HG03439 (cell line): ENCODE measurements at regions not wholly inside any gene's neighbourhood (a gene's known extent, or its start where the extent isn't known, plus 50 kb on each side); places are given as distances from the start of the nearest gene placed in this dataset.
"Not testable (repeated sequence)": the region's sequence is repeated elsewhere in the genome, so short reads cannot be mapped to it uniquely, and the experiment has no call there.

ENCODE experiments used
- ATAC-seq: cut with Tn5 transposase; IDR thresholded peaks from one replicate; pipeline ENCODE4 v1.9.1; 2021; ENCODE audit warnings: mild to moderate bottlenecking, moderate library complexity; ENCODE audit not compliant: unreplicated experiment

DNA sequence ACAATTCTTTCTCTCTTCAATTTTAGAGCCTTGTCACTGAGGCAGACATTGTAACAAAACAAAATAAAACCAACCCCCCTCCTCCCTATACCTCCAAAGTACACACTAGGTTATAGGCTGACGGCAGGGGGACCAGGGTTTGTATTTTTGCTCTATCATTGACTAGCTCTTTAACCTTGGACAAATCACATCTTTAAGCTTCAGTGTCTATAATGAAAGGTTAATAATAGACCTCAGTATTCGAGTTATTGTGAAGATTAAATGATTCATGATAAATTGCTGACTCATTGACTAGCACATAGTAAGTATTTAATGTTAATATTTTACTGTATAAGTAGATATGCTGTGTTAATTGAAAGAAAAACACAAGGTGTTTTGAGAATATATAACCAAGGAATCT lies 1267.6 kb upstream of the ADGRL2 start:
- no peak for ATAC-seq

- ATAC-seq: no peak
Observed at GRCh38 chr1:80531182-80531581, 1269.6 kb upstream of the ADGRL2 start.

- ATAC-seq: no peak
Observed at GRCh38 chr1:80529546-80529945, 1271.2 kb upstream of the ADGRL2 start.

GRCh38 chr1:80523861-80524260 lies 1276.9 kb upstream of the ADGRL2 start:
- ATAC-seq: no peak

DNA sequence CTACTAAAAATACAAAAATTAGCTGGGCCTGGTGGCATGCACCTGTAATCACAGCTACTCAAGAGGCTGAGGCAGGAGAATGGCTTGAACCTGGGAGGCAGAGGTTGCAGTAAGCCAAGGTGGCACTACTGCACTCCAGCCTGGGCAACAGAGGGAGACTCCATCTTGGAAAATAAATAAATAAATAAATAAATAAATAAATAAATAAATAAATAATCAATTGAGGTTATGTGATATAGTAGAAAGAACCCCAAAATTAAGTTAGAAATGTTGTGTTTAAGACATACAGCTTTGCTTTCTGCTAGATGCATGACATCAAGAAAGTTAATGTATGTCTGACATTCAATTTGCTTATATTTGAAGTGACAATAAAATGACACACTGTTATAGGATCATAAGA lies 1277.7 kb upstream of the ADGRL2 start:
- ATAC-seq: not testable (repeated sequence)

DNA sequence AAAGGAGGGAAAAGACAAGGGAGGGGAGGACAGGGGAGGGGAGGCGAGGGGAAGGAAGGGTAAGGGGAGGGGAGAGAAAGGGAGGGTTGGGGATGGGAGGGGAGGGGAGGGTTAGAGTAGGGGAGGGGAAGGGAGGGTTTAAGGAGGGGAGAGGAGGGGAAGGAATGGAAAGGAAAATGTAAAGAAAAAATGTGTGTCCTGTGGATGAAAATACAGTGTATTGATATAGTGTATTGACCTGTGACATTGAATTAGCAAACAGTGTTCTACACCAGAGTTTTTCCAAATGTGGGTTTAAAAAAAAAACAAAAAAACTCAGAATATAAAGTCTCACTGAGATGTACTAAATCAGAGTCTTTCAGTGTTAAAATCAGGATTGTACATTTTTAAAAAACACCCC lies 1279.8 kb upstream of the ADGRL2 start:
- no peak for ATAC-seq

DNA sequence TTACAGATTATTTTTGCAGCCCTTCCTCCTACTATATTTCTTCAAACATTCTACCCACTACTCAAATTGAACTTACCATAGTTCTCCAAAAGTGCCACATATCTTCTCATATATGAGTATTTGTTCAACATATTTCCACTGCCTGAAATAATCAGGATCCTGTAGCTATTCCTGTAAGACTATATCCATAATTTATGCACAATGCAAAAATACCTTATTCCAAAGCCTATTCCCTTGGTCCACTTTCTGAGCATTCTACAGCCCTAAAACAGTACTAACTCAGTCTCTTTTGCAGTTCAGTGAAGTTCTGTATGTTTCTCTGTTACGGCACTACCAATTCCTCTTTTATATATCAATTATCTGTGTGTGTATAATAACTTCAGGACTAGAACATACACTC lies 1283.7 kb upstream of the ADGRL2 start:
- ATAC-seq: no peak

DNA sequence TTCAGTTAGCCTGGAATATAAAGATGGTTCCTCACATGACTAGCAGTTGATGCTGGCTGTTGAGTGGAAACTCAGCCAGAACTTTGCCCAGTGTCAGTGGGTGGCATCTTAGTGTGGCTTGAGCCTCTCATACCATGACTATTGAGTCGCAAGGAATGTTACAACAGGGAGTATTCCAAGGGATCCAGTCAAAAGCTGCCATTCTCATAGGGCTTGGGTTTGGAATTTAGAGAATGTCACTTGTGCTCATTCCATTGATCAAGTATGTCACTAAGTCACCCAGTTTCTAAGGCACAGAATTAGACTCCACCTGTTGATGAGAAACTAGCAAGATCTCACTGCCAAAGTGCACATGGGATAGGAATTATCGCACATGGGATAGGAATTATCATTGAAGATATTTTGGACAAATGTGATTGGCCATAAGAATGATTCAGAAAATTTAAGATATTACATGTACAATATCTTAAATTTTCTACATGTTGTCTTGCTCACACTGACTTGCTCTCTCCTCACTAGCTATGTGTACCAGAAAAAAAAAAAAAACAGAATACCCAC lies 1290.7 kb upstream of the ADGRL2 start:
- no peak for ATAC-seq

DNA sequence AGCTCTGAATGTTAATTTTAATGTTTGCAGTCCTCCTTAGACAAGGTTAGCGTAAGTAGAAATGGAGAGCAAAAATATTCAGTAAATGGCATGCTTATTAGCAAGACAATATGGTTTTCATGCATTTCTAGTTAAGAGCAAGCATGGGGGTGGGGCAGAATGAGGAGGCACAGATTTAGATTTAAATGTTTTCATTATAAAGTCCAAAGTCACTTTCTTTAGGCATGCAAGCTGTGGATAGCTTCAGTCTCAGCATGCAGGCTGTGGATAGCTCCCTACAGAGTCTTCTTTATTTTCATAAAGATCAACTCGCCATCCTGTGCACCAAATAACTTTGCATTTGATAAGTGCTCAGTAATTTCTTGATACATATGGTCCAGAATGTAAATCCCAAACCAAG lies 1294.5 kb upstream of the ADGRL2 start:
- ATAC-seq: no peak

GRCh38 chr1:80498673-80499072 lies 1302.1 kb upstream of the ADGRL2 start:
- no peak for ATAC-seq

DNA sequence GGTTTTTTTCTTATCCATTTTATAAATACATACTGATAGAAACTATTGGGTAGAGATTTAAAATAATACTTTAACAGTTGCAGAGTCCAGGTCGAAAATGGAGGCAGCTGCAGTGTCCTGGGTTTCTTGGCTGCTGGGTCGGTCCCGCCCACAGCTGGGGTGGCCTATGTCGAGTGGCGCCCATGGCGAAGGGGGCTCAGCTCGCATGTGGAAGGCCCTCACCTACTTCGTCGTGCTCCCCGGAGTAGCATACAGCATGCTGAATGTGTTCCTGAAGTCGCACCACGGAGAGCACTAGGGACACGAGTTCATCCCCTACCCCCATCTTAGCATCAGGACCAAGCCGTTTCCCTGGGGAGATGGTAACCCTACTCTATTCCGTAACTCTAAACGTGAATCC lies 1304.9 kb upstream of the ADGRL2 start:
- no peak for ATAC-seq

GRCh38 chr1:80472145-80472544 lies 1328.6 kb upstream of the ADGRL2 start:
- no peak for ATAC-seq

- no peak for ATAC-seq
Observed at GRCh38 chr1:80468356-80468755, 1332.4 kb upstream of the ADGRL2 start.

- ATAC-seq: no peak
Observed at GRCh38 chr1:80462006-80462405, 1338.7 kb upstream of the ADGRL2 start.

DNA sequence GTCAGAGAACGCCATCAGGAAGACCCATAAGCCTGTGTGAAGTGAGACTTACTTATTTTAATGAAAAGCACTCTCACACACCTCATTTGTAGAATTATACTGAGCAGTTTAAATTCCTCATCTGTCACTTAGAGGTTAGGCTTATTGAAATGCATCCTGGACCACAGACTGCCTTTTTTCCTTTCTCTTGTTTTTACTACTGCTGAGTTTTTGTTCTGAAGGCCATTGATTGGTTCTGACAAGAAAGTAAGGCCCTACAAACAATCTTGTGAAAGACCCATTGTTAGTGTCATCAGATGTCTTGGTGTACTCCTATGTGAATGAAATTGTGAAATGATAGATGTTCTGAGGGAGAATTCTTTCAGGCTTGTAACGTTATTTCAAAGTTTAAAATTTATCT lies 1343.3 kb upstream of the ADGRL2 start:
- ATAC-seq: no peak

DNA sequence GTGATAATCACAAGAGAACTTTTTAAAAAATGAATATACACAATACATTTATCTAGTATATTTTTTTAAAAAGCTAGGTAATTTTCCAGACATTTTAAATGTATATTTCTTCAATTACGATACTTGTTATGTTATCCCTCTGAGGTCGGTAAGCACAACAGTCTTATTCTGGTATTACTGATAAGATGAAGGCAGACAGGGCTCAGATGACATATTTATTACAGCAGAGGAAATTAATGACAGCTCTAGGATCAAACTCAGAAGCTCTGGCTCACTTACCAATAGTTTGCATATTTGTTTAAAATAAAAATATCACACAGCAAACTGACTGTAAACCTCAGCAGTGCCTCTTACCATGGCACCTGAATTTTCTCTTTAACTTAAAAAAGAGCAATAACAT lies 1347.0 kb upstream of the ADGRL2 start:
- ATAC-seq: no peak

DNA sequence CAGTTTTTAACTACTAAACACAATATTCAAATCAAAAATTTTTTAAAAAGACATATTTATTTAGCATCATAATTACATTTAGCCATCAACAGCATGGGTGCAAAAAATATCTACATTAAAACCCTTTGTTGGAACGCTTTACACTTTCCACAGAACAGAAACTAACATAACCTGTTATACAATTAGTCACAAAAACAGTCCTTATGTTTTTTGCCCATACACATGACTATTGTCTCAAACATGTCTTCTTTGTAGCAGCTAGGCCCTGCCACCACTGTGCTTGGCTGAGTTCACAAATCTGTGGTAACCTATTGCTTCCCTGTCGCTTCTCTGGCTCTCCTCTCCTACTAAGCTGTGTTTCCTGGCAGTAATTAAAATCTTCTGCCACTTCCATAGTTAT lies 1350.0 kb upstream of the ADGRL2 start:
- ATAC-seq: no peak

GRCh38 chr1:80448081-80448480 lies 1352.7 kb upstream of the ADGRL2 start:
- ATAC-seq: no peak

DNA sequence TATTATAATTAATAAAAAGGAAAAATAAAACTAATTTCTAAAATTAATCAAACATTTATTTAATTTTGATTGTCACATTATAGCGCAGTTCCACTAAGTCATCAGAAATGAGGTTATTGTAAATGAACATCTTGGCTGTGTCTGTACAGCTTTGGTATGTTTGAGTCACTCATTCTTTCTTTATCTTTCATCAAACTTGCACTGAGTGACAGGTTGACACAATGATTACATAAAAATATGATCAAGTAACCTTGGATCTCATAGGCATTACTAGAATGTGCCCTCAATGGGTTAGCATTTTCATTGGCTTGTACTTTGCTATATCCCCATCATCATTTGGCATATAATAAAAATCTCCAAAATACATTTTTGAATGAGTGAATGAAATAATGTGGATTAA lies 1353.2 kb upstream of the ADGRL2 start:
- ATAC-seq: no peak

- no peak for ATAC-seq
Observed at GRCh38 chr1:80445033-80445432, 1355.7 kb upstream of the ADGRL2 start.

DNA sequence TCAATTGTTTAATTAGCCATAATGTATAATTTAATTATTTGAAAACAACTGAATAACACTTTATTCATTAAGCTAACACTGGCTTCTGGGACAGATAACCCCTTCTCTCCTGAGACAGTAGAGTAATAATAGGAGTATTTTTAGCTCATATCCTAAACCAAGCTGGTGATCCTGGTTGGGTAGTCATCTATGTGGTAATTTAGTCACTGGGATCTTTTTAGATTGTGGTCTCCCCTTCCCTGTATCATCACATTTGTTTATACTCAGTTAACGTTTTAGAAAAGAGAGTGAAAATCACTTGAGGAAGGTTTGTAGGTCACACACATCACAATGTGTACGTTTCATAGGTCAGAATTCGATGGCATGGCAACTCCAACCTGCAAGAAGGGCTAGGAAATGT lies 1356.6 kb upstream of the ADGRL2 start:
- no peak for ATAC-seq

GRCh38 chr1:80441664-80442063 lies 1359.1 kb upstream of the ADGRL2 start:
- ATAC-seq: no peak

GRCh38 chr1:80436851-80437250 lies 1363.9 kb upstream of the ADGRL2 start:
- no peak for ATAC-seq

DNA sequence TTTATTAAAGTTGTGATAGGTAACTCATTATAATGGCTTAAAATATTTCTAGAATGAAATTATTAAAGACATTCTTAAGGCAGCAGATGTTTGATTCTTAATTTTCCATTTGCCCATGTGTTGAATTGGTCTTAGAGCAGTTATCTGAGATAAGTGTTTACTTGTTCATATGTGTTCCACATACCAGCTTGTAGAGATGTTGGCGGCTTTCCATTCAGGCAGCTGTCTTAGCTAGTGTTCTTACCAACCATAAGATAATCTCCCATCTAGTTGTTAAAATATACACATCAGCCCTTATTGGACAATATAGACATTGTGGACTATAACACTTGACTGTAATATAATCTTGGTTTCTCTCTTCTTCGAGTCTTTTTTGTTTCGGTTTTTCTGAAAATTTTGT lies 1372.9 kb upstream of the ADGRL2 start:
- ATAC-seq: no peak
